Amygdala (tissue), 56 donors: ENCODE measurements at regions not wholly inside any gene's neighbourhood (a gene's known extent, or its start where the extent isn't known, plus 50 kb on each side); places are given as distances from the start of the nearest gene placed in this dataset.

Source experiments
- DNase-seq, 56 donors: peaks; one replicate each; lab custom pipeline; 2025; lab: John Stamatoyannopoulos, UW

- peak in 2 of 56 donors; percentile 1 to 8 for DNase-seq
These were observed 385.2 kb upstream of the ZFHX3 start for GRCh38 chr16:73432850-73433730.

- no peak for DNase-seq
These were observed 382.2 kb upstream of the ZFHX3 start for GRCh38 chr16:73430138-73430537.

- DNase-seq, result no peak
These were observed 380.2 kb upstream of the ZFHX3 start for GRCh38 chr16:73428121-73428520.

GRCh38 chr16:73427164-73427563 is 379.2 kb upstream of the ZFHX3 start:
- no peak for DNase-seq

- no peak for DNase-seq
These were observed 378.7 kb upstream of the ZFHX3 start for GRCh38 chr16:73426433-73427160.

GRCh38 chr16:73420676-73421075 is 372.7 kb upstream of the ZFHX3 start:
- DNase-seq, result no peak

- no peak for DNase-seq
These were observed 372.3 kb upstream of the ZFHX3 start for GRCh38 chr16:73420244-73420643.

GRCh38 chr16:73418691-73419090 is 370.8 kb upstream of the ZFHX3 start:
- DNase-seq, result no peak

GRCh38 chr16:73418051-73418450 is 370.1 kb upstream of the ZFHX3 start:
- DNase-seq, result no peak

GRCh38 chr16:73415286-73415685 is 367.4 kb upstream of the ZFHX3 start:
- no peak for DNase-seq

- no peak for DNase-seq
These were observed 366.7 kb upstream of the ZFHX3 start for GRCh38 chr16:73414638-73415037.

GRCh38 chr16:73413830-73414190 is 365.9 kb upstream of the ZFHX3 start:
- no peak for DNase-seq

GRCh38 chr16:73413091-73413829 is 365.3 kb upstream of the ZFHX3 start:
- DNase-seq, result no peak

- DNase-seq, result no peak
These were observed 364.5 kb upstream of the ZFHX3 start for GRCh38 chr16:73412416-73412815.

GRCh38 chr16:73408716-73409115 is 360.8 kb upstream of the ZFHX3 start:
- DNase-seq, result no peak

GRCh38 chr16:73408311-73408710 is 360.4 kb upstream of the ZFHX3 start:
- DNase-seq, result no peak

- DNase-seq, result no peak
These were observed 357.9 kb upstream of the ZFHX3 start for GRCh38 chr16:73405851-73406250.

- no peak for DNase-seq
These were observed 356.1 kb upstream of the ZFHX3 start for GRCh38 chr16:73404001-73404400.

- DNase-seq, result no peak
These were observed 355.4 kb upstream of the ZFHX3 start for GRCh38 chr16:73403291-73403690.

GRCh38 chr16:73400951-73401350 is 353.0 kb upstream of the ZFHX3 start:
- no peak for DNase-seq

- no peak for DNase-seq
These were observed 352.1 kb upstream of the ZFHX3 start for GRCh38 chr16:73399997-73400396.
